NB4 (cell line): ENCODE measurements at regions not wholly inside any gene's neighbourhood (a gene's known extent, or its start where the extent isn't known, plus 50 kb on each side); places are given as distances from the start of the nearest gene placed in this dataset.

Experiments used
- MAX ChIP-seq: IDR thresholded peaks from 2 replicates; pipeline ENCODE4 v1.6.1; 2011; ENCODE audit warnings: low read depth, low read length
- TF ChIP-seq, protein P1 (sequence below): IDR thresholded peaks from one replicate; pipeline ENCODE4 v1.5.1; 2012; ENCODE audit warnings: low read depth, low read length

- TF ChIP-seq, protein P1, sequence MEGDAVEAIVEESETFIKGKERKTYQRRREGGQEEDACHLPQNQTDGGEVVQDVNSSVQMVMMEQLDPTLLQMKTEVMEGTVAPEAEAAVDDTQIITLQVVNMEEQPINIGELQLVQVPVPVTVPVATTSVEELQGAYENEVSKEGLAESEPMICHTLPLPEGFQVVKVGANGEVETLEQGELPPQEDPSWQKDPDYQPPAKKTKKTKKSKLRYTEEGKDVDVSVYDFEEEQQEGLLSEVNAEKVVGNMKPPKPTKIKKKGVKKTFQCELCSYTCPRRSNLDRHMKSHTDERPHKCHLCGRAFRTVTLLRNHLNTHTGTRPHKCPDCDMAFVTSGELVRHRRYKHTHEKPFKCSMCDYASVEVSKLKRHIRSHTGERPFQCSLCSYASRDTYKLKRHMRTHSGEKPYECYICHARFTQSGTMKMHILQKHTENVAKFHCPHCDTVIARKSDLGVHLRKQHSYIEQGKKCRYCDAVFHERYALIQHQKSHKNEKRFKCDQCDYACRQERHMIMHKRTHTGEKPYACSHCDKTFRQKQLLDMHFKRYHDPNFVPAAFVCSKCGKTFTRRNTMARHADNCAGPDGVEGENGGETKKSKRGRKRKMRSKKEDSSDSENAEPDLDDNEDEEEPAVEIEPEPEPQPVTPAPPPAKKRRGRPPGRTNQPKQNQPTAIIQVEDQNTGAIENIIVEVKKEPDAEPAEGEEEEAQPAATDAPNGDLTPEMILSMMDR = no peak
- no peak for TF ChIP-seq MAX
Observed at GRCh38 chr15:53910852-53911251, 67.4 kb upstream of the UNC13C start.
